Stomach (tissue), 8 donors: ENCODE measurements at regions not wholly inside any gene's neighbourhood (a gene's known extent, or its start where the extent isn't known, plus 50 kb on each side); places are given as distances from the start of the nearest gene placed in this dataset.

ENCODE experiments used
- DNase-seq, 2 donors: peaks; one replicate each; pipeline versions ENCODE4 v3.0.0 to v3.0.0-alpha.2; 2013 to 2019
- H3K27ac ChIP-seq, 5 donors: fragments of 200-600 bp in 4 of 5; sonication (generic) in 4 of 5; one replicate each; pipeline ENCODE4 v1.5.1; 2013 to 2019; ENCODE audit warnings: mild to moderate bottlenecking in 1 of 5, moderate library complexity in 1 of 5
- H3K27me3 ChIP-seq, 3 donors: fragments of 200-600 bp; sonication (generic); one replicate each; pipeline ENCODE4 v1.5.1; 2017 to 2019; ENCODE audit warnings: mixed run types in 1 of 3
- H3K36me3 ChIP-seq, 4 donors: fragments of 200-600 bp; sonication (generic); 1 replicate in 3 of 4; 2 replicates in 1 of 4; pipeline ENCODE4 v1.5.1; 2016 to 2019
- H3K4me1 ChIP-seq, 4 donors: fragments of 200-600 bp; sonication (generic); one replicate each; pipeline ENCODE4 v1.5.1; 2016 to 2019
- H3K4me3 ChIP-seq, 4 donors: fragments of 200-600 bp; sonication (generic) in 3 of 4; one replicate each; pipeline ENCODE4 v1.5.1; 2016 to 2019; ENCODE audit warnings: mild to moderate bottlenecking in 1 of 4
- H3K9me3 ChIP-seq, 4 donors: fragments of 200-600 bp; sonication (generic); one replicate each; pipeline ENCODE4 v1.5.1; 2016 to 2019
- CTCF ChIP-seq, 7 experiments: fragments of 450-650 bp in 4 of 7; fragments of 200-600 bp in 3 of 7; sonication (generic) in 3 of 7; IDR thresholded peaks; one replicate each; pipeline ENCODE4 v1.5.1; 2016 to 2019; ENCODE audit warnings: antibody characterized with exemption in 7 of 7, control low read depth in 2 of 7, mild to moderate bottlenecking in 1 of 7
- EP300 ChIP-seq: sonication (generic); formaldehyde crosslinking; IDR thresholded peaks from one replicate; pipeline ENCODE4 v1.6.1; 2017; ENCODE audit warnings: antibody characterized with exemption
- POLR2A ChIP-seq, 4 donors: fragments of 450-650 bp; IDR thresholded peaks; one replicate each; pipeline ENCODE4 v1.6.1; 2016; ENCODE audit warnings: antibody characterized with exemption in 4 of 4, control low read depth in 2 of 4, mild to moderate bottlenecking in 1 of 4, moderate library complexity in 1 of 4
- POLR2AphosphoS5 ChIP-seq, 3 donors: sonication (generic); formaldehyde crosslinking; IDR thresholded peaks; one replicate each; pipeline ENCODE4 v1.6.1; 2016; ENCODE audit warnings: antibody characterized with exemption in 3 of 3
- WGBS, 5 donors: extraction: QIAGEN DNeasy Blood & Tissue Kit in 3 of 5; methylation state at CpG; one replicate each; pipeline versions ENCODE4 v1.1.5 to v1.1.7; 2013 to 2018; 5-methylcytosine and 5-hydroxymethylcytosine counted together
- intact Hi-C: fragments of 100-400 bp; cut with DNase I; formaldehyde crosslinking; loops from one replicate; pipeline ENCODE4 v1.15.1; 2023; ENCODE audit warnings: low total_unique reads
- donor health status: healthy with polysubstance abuse.
- donor health status: Bipolar disorder and iron deficiency.
- donor health status: healthy.

- 84 to 94% (median 92%) methylated on average over 5 of the region's 5 CpGs for WGBS, 5 donors
- TF ChIP-seq POLR2A (IDR thresholded peaks at IDR 0.05): no peak
- TF ChIP-seq POLR2AphosphoS5 (IDR thresholded peaks at IDR 0.05): no peak
- TF ChIP-seq EP300: no peak
- TF ChIP-seq CTCF (IDR thresholded peaks at IDR 0.05): no peak
- H3K36me3 ChIP-seq: no peaks in the 10 kb centered on the region
- H3K4me1 ChIP-seq: peaks cover 0 to 13% (median 9%) of the 10 kb centered on the region in 4 donors
- H3K27me3 ChIP-seq: no peaks in the 10 kb centered on the region
- no peak overlapping the region for H3K27ac ChIP-seq
- no peaks in the 10 kb centered on the region for H3K9me3 ChIP-seq
- no peak for DNase-seq
- intact Hi-C loops: no loop called here
- H3K4me3 ChIP-seq: no peak overlapping the region
Measured at GRCh38 chr10:44757551-44758205, 153.5 kb upstream of the TMEM72 start.

DNA sequence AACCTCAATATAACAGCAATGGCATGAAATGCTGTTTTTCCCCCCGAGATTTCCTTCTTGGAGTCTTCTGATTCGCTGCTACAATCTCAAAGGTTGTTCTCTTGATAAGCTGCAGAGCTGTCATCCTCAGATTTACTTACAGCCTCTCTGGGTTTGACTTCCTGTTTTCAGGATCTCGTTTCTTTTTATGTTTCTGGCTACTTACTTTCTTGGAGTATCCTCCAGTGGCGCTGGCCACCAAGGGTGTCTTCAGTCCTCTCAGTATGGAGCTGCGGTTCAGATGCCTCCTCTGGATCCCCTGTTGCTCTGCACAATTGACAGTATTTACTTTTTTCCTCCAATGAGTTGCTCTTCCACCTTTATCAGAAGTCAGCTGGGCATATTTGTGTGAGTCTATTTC, 152.0 kb upstream of the TMEM72 start:
- Histone ChIP-seq H3K27ac (no peak overlapping the region), H3K9me3 (no peaks in the 10 kb centered on the region), H3K27me3 (no peaks in the 10 kb centered on the region), H3K4me3 (no peak overlapping the region), H3K36me3 (no peaks in the 10 kb centered on the region), H3K4me1 (no peaks in the 10 kb centered on the region)
- no peak for TF ChIP-seq EP300
- no peak for TF ChIP-seq CTCF (IDR thresholded peaks at IDR 0.05)
- no peak for TF ChIP-seq POLR2A (IDR thresholded peaks at IDR 0.05)
- TF ChIP-seq POLR2AphosphoS5 (IDR thresholded peaks at IDR 0.05): no peak
- no peak for DNase-seq
- intact Hi-C loops: no loop called here
- WGBS, 5 donors: 41 to 55% (median 46%) methylated on average over 5 of the region's 5 CpGs

GRCh38 chr10:44760513-44760912, 150.6 kb upstream of the TMEM72 start:
- WGBS, 5 donors: 59 to 75% (median 74%) methylated on average over 1 of the region's 1 CpG

DNA sequence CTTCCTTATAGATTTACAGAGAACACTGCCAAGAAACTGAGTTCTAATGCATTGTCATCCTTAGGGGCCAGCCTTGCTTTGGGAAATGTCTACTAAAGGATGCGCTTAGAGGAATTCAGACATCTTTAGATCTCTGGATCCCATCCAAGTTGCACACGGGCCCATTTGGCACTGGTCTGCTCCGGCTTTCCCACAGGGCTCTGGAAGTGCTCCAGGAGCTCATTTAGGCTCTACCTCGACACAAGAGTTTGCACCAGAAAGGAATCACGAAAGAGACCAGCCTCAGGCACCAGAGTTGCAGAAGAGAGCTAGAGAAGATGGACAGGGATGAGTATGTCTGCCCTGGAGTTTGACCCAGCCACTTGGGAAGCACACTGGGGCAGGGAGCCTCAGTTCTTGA, 150.1 kb upstream of the TMEM72 start:
- Histone ChIP-seq H3K27me3 (no peaks in the 10 kb centered on the region), H3K4me3 (no peak overlapping the region), H3K36me3 (no peaks in the 10 kb centered on the region), H3K9me3 (no peaks in the 10 kb centered on the region), H3K4me1 (no peaks in the 10 kb centered on the region), H3K27ac (no peak overlapping the region)
- intact Hi-C loops: no loop called here
- DNase-seq: peak in 1 of 2 donors; percentile 34
- no peak for TF ChIP-seq POLR2A (IDR thresholded peaks at IDR 0.05)
- TF ChIP-seq CTCF (IDR thresholded peaks at IDR 0.05): no peak
- no peak for TF ChIP-seq EP300
- TF ChIP-seq POLR2AphosphoS5 (IDR thresholded peaks at IDR 0.05): no peak
- WGBS, 5 donors: 34 to 44% (median 40%) methylated on average over 5 of the region's 5 CpGs

More at GRCh38 chr10:44760513-44760912, 150.6 kb upstream of the TMEM72 start:
- H3K4me1 ChIP-seq: no peaks in the 10 kb centered on the region
- no peaks in the 10 kb centered on the region for H3K27me3 ChIP-seq
- no peaks in the 10 kb centered on the region for H3K9me3 ChIP-seq
- DNase-seq: no peak
- no peaks in the 10 kb centered on the region for H3K36me3 ChIP-seq
- no peak overlapping the region for H3K4me3 ChIP-seq
- intact Hi-C loops: no loop called here
- H3K27ac ChIP-seq: no peak overlapping the region
- no peak for TF ChIP-seq POLR2AphosphoS5 (IDR thresholded peaks at IDR 0.05)
- no peak for TF ChIP-seq CTCF (IDR thresholded peaks at IDR 0.05)
- no peak for TF ChIP-seq EP300
- TF ChIP-seq POLR2A (IDR thresholded peaks at IDR 0.05): no peak
